Liver (tissue), 3 donors: ENCODE measurements at regions not wholly inside any gene's neighbourhood (a gene's known extent, or its start where the extent isn't known, plus 50 kb on each side); places are given as distances from the start of the nearest gene placed in this dataset.

ENCODE experiments used
- CTCF ChIP-seq: fragments of 150-350 bp; IDR thresholded peaks from 2 replicates; pipeline ENCODE4 v1.5.1; 2017; ENCODE audit warnings: improper control_type of control experiment, low read depth, low read length; ENCODE audit not compliant: missing input control
- MAX ChIP-seq: IDR thresholded peaks from 2 replicates; pipeline ENCODE4 v1.6.1; 2016; ENCODE audit warnings: antibody characterized with exemption
- TAF1 ChIP-seq: conservative IDR thresholded peaks from 2 replicates; pipeline ENCODE4 v1.6.1; 2016; ENCODE audit warnings: antibody characterized with exemption, mild to moderate bottlenecking
- donor health status: healthy.
- donor health status: healthy.

- TF ChIP-seq CTCF (no peak), MAX (no peak), TAF1 (no peak)
Measured at GRCh38 chr4:136476753-136477152, 1055.5 kb downstream of the PCDH18 start.
